Lower lobe of right lung (tissue), 2 donors: ENCODE measurements at regions not wholly inside any gene's neighbourhood (a gene's known extent, or its start where the extent isn't known, plus 50 kb on each side); places are given as distances from the start of the nearest gene placed in this dataset.

ENCODE experiments used
- ATAC-seq, 2 donors: fragments of 200-7000 bp; cut with Tn5 transposase; one replicate each; pipeline ENCODE4 v1.9.1; 2020 to 2022; ENCODE audit warnings: mild to moderate bottlenecking in 2 of 2, moderate library complexity in 2 of 2
- DNase-seq: peaks from one replicate; pipeline ENCODE4 v3.0.0-alpha.2; 2020
- H3K27ac ChIP-seq: fragments of 200-600 bp; one replicate; pipeline ENCODE4 v1.8.0; 2022
- H3K27me3 ChIP-seq: fragments of 200-600 bp; one replicate; pipeline ENCODE4 v1.8.0; 2022; ENCODE audit warnings: low read depth
- H3K36me3 ChIP-seq: fragments of 200-600 bp; one replicate; pipeline ENCODE4 v1.8.0; 2022; ENCODE audit warnings: mild to moderate bottlenecking
- H3K4me1 ChIP-seq: fragments of 200-600 bp; one replicate; pipeline ENCODE4 v1.8.0; 2022
- H3K4me3 ChIP-seq: fragments of 200-600 bp; one replicate; pipeline ENCODE4 v1.8.0; 2022; ENCODE audit warnings: mild to moderate bottlenecking
- H3K9me3 ChIP-seq: fragments of 200-600 bp; one replicate; pipeline ENCODE4 v1.8.0; 2022
- intact Hi-C: fragments of 100-400 bp; cut with DNase I; formaldehyde crosslinking; loops from one replicate; pipeline ENCODE4 v1.11.0; 2022
- TF ChIP-seq, protein P1 (sequence below): fragments of 200-600 bp; IDR thresholded peaks from one replicate; pipeline ENCODE4 v1.8.0; 2022; ENCODE audit warnings: antibody characterized with exemption, mild to moderate bottlenecking
- donor health status: DM: no; HTN: yes; CAD: no; lungs with severe emphysema.

- Histone ChIP-seq H3K4me1 (no peaks in the 10 kb centered on the region), H3K27me3 (no peaks in the 10 kb centered on the region), H3K27ac (no peak overlapping the region), H3K36me3 (no peaks in the 10 kb centered on the region), H3K4me3 (no peak overlapping the region), H3K9me3 (no peaks in the 10 kb centered on the region)
- ATAC-seq (no peak), DNase-seq (no peak)
- TF ChIP-seq, protein P1, sequence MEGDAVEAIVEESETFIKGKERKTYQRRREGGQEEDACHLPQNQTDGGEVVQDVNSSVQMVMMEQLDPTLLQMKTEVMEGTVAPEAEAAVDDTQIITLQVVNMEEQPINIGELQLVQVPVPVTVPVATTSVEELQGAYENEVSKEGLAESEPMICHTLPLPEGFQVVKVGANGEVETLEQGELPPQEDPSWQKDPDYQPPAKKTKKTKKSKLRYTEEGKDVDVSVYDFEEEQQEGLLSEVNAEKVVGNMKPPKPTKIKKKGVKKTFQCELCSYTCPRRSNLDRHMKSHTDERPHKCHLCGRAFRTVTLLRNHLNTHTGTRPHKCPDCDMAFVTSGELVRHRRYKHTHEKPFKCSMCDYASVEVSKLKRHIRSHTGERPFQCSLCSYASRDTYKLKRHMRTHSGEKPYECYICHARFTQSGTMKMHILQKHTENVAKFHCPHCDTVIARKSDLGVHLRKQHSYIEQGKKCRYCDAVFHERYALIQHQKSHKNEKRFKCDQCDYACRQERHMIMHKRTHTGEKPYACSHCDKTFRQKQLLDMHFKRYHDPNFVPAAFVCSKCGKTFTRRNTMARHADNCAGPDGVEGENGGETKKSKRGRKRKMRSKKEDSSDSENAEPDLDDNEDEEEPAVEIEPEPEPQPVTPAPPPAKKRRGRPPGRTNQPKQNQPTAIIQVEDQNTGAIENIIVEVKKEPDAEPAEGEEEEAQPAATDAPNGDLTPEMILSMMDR = no peak
- intact Hi-C loops = no loop called here
Observed at GRCh38 chr5:66342341-66342880, 198.3 kb downstream of the SREK1 start.

DNA sequence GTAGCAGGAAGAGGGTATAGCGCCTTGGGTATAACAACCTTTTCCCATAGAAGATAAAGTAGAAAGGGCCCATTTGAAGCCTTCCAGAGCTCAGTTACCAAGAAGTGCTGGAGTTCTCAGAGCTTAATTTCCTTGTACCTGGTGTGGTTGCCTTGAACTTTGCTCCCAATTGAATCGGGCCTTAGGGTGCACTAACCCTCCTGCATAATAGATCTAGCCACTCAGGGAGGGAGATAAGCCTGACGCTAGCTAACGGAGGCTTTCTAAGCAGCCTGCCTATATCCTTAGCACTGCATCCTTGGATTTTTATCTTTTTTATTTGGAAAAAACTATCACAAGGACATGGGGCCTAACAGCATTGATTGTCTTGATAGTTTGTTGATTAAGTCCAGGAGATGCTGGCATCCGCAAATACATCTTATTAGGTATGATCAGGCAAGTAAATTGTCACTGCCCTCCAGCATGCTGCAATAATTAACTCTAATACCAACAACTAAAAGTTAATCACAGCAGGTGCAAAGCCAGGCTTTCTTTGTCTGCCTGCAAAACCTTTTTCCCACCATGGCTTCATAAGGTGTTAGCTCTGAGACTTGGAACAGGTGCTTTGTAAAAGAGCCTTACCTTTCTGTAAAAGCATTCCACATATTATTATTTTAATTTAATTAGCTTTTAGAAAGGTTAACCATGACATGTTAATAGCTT, 199.4 kb downstream of the SREK1 start:
- TF ChIP-seq, protein P1 = no peak
- no peak for DNase-seq

DNA sequence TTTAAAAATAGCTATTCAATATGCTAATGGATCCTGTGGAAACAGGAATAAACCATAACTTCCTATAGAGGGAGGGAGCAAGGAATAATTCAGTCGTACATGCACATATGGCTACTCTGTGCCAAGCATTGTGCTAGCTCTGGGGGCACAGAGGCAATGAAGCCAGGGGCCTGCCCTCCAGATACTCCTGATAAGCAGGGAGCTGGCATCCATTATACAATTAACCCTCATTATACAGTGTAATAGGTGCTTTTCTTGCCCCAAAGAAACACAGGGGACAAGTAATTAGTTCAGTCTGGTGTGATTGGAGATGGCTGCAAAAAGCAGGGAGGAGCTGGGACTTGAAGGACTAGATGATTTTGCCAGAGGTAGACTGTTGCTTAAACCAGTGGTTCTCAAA, 200.4 kb downstream of the SREK1 start:
- intact Hi-C loops = no loop called here
- Histone ChIP-seq H3K4me3 (no peak overlapping the region), H3K36me3 (no peaks in the 10 kb centered on the region), H3K27ac (no peak overlapping the region), H3K4me1 (no peaks in the 10 kb centered on the region), H3K27me3 (no peaks in the 10 kb centered on the region), H3K9me3 (no peaks in the 10 kb centered on the region)
- TF ChIP-seq, protein P1 = no peak
- ATAC-seq (no peak), DNase-seq (no peak)

More for the DNA sequence above, 199.4 kb downstream of the SREK1 start:
- Histone ChIP-seq H3K9me3 (no peaks in the 10 kb centered on the region), H3K4me1 (no peaks in the 10 kb centered on the region), H3K27ac (no peak overlapping the region), H3K27me3 (no peaks in the 10 kb centered on the region), H3K4me3 (no peak overlapping the region), H3K36me3 (no peaks in the 10 kb centered on the region)
- intact Hi-C loops = no loop called here
- no peak for ATAC-seq

GRCh38 chr5:66345281-66345680, 201.2 kb downstream of the SREK1 start:
- no peaks in the 10 kb centered on the region for H3K9me3 ChIP-seq
- DNase-seq (no peak), ATAC-seq (no peak)
- no peak overlapping the region for H3K4me3 ChIP-seq
- TF ChIP-seq, protein P1 = no peak
- H3K27ac ChIP-seq = no peak overlapping the region
- no peaks in the 10 kb centered on the region for H3K27me3 ChIP-seq
- H3K4me1 ChIP-seq = no peaks in the 10 kb centered on the region
- intact Hi-C loops = no loop called here
- no peaks in the 10 kb centered on the region for H3K36me3 ChIP-seq

DNA sequence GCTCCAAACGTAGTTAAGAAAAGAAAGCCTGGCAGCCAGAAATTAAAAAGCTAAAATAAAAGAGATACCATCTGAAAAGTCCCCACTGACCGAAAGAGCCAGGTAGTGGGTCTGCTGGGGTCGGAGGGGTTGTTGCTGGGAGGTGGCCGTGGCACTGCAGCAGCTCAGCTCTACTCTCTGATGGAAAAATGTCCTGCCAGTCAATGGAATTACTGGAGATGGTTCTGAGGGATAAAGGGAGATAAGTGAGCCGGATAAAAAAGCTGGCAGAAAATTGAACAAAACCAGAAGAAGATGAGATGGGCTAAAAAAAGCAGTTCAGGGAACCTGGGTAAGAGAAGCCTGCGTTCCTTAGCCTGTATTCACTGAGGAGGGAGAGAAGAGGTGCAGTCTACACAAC, 202.8 kb downstream of the SREK1 start:
- H3K9me3 ChIP-seq = no peaks in the 10 kb centered on the region
- no peak overlapping the region for H3K27ac ChIP-seq
- DNase-seq (no peak), ATAC-seq (no peak)
- no peaks in the 10 kb centered on the region for H3K4me1 ChIP-seq
- intact Hi-C loops = no loop called here
- no peak overlapping the region for H3K4me3 ChIP-seq
- TF ChIP-seq, protein P1 = no peak
- H3K27me3 ChIP-seq = no peaks in the 10 kb centered on the region
- no peaks in the 10 kb centered on the region for H3K36me3 ChIP-seq
